GM20000 (cell line): ENCODE measurements at regions not wholly inside any gene's neighbourhood (a gene's known extent, or its start where the extent isn't known, plus 50 kb on each side); places are given as distances from the start of the nearest gene placed in this dataset.

Experiments
- DNase-seq: peaks from one replicate; pipeline ENCODE4 v3.0.0; 2012; ENCODE audit warnings: low spot score
- TF ChIP-seq, protein P1 (sequence below): IDR thresholded peaks from 2 replicates; pipeline ENCODE4 v1.5.1; 2012; ENCODE audit warnings: mild to moderate bottlenecking, control low read depth; ENCODE audit errors: extremely low read depth, missing control alignments

DNA sequence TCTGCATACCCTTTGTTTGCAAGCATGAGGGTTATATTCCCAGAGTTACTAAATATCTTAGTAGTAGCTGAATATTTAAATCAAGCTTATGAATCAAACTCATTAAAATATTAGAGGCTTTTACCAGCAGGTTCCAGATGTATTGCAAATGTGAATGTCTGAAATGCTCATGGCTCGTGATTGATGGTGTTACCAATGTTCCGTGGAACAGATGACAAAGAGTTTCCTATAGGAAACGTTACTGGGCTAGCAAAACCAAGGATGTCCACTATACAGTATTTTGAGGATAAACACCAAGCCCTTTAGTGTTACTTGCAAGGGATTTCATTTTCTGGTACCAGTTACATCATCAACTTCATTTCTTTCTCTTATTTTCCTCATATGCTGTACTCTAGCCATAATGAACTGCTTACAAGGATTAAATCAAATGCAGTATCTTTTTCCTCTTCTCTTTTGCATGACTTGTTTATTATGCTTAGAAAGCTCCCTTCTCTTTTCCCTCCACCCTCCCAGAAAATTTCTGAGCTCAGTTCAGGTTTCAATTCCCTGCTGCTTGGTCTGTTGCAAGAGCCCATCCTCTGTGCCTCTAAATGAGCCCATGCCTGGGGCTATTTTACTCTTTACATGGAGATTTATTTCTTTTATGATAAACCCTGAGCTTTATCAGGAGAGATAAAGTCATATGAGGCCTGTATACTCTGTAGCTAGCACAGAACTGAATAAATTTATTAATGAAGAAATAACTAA, 1537.1 kb upstream of the GOT2 start:
- TF ChIP-seq, protein P1, sequence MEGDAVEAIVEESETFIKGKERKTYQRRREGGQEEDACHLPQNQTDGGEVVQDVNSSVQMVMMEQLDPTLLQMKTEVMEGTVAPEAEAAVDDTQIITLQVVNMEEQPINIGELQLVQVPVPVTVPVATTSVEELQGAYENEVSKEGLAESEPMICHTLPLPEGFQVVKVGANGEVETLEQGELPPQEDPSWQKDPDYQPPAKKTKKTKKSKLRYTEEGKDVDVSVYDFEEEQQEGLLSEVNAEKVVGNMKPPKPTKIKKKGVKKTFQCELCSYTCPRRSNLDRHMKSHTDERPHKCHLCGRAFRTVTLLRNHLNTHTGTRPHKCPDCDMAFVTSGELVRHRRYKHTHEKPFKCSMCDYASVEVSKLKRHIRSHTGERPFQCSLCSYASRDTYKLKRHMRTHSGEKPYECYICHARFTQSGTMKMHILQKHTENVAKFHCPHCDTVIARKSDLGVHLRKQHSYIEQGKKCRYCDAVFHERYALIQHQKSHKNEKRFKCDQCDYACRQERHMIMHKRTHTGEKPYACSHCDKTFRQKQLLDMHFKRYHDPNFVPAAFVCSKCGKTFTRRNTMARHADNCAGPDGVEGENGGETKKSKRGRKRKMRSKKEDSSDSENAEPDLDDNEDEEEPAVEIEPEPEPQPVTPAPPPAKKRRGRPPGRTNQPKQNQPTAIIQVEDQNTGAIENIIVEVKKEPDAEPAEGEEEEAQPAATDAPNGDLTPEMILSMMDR, result no peak
- no peak for DNase-seq

DNA sequence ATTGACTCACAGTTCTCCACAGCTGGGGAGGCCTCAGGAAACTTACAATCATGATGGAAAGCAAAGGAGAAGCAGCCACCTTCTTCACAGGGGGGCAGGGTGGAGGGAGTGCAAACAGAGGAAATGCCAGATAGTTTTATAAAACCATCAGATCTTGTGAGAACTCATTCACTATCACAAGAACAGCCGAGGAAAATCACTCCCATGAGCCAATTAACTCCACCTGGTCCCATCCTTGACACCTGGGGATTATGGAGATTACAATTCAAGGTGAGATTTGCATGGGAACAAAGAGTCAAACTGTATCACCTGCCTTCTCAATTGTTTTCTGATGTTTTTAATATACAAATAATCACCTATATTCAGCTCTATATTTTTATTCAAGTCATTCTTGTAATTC, 1527.3 kb upstream of the GOT2 start:
- TF ChIP-seq, protein P1, result no peak
- DNase-seq, result no peak

DNA sequence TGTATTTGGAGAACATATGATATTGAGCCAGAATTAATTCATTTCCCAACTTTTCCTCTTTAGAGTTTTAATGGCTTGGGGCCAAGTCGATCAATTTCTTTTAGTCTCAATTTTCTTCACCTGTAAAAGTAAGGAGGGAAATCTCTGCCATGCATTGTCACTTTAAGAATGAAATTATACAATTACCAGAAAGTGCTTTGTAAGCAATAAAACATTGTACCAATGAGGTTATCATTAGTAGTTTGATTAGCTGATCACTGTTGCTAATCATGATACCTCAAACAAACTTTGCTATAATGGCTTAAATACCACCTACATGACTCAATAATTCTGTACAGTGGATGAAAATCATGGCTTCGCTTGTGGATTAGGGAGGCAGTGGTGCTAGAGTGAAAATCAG, 1525.8 kb upstream of the GOT2 start:
- TF ChIP-seq, protein P1, result no peak
- no peak for DNase-seq

DNA sequence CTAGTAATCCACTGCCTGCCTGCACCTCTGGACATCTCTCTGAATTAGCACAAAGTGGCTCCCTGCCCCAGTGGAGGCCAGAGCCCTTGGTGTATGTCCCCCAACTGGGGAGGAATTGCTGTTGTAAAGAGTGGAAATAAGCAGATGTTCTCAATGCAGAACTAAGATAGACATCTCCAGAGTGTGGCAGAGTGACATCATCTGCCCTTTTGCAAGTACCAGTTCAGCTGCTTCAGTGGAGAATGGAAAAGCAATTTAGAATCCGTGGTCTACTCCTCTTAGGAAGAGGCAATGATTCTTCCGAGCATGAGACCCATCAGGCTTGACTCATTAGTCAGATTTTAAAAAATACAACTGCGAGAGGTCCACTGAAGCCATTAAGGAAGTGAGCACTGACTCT, 1512.0 kb upstream of the GOT2 start:
- TF ChIP-seq, protein P1, result no peak
- no peak for DNase-seq

DNA sequence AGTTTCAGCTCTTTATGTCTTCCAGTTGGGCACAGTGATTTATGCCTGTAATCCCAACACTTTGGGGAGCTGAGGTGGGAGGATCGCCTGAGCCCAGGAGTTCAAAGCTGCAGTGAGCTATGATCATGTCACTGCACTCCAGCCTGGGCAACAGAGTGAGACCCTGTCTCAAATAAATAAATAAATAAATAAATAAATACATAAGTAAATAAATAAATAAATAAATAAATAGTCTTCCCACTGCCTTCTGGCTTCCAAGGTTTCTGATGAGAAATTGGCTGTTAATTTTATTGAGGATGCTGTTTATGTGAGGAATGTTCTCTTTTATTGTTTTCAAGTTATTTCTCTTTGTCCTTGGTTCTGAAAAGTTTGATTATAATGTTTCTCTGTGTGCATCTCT, 1507.6 kb upstream of the GOT2 start:
- TF ChIP-seq, protein P1, result no peak

DNA sequence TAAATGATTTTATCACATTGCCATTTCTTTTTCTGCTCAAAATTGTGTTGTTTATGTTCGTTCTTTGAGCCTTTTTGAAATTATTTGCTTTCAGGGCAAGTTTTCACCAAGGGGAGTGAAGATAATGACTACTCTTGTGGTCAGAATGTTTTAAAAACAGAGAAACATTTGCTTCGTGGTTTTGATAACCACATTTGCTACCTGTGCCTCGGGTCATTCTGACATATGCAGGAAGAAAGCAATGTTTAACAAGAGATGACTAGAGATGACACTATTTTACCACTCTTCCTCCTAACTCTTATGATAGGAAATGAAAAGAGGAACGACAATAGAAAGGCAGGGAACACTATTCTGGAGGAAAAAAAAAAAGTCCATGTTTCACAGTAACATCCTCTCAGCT, 1496.5 kb upstream of the GOT2 start:
- TF ChIP-seq, protein P1, result no peak
- no peak for DNase-seq

More for the DNA sequence above, 1507.6 kb upstream of the GOT2 start:
- no peak for DNase-seq

DNA sequence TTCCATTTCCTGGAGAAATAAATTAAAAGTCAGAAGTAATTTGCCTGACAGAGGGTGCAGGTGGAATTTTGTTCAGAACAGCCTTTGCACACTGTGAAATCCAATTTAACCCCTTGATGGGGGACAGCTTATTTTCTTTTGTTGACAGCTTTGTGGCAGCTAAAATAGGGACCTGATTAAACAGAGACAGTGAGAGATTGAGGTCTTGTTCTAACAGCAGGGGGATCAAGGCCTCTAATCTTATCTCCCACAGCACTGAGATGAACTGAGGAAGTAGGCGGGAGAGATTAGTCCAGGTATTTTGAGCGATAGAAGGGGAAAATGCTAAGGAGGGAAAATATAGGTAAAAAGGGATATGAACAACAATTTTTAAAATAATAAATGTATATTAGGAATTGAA, 1491.4 kb upstream of the GOT2 start:
- no peak for DNase-seq
- TF ChIP-seq, protein P1, result no peak
